H1 (cell line): ENCODE measurements at regions not wholly inside any gene's neighbourhood (a gene's known extent, or its start where the extent isn't known, plus 50 kb on each side); places are given as distances from the start of the nearest gene placed in this dataset.
"Not testable (repeated sequence)": the region's sequence is repeated elsewhere in the genome, so short reads cannot be mapped to it uniquely, and the experiment has no call there.

ENCODE experiments used
- EP300 ChIP-seq, 2 experiments: IDR thresholded peaks; 1 replicate in 1 of 2; 2 replicates in 1 of 2; pipeline ENCODE4 v1.6.1; 2011 to 2012; ENCODE audit warnings: low read depth in 2 of 2, low read length in 2 of 2, mild to moderate bottlenecking in 2 of 2, borderline replicate concordance in 1 of 2, inconsistent platforms in 1 of 2, moderate library complexity in 1 of 2
- EZH2 ChIP-seq: fragments of 200-600 bp; sonication (generic); IDR thresholded peaks from 2 replicates; pipeline ENCODE4 v1.7.1; 2012; ENCODE audit warnings: low read depth, mild to moderate bottlenecking, moderate library complexity, low read length, inconsistent platforms; ENCODE audit not compliant: severe bottlenecking
- KDM1A ChIP-seq: fragments of 200-600, 300-600 bp; sonication (generic); IDR thresholded peaks from 2 replicates; pipeline ENCODE4 v1.7.1; 2016; ENCODE audit warnings: mild to moderate bottlenecking, low read length, borderline replicate concordance
- KDM5A ChIP-seq: fragments of 200-600 bp; IDR thresholded peaks from 2 replicates; pipeline ENCODE4 v1.7.1; 2012; ENCODE audit warnings: mild to moderate bottlenecking, low read length, inconsistent platforms, mixed read lengths
- POLR2A ChIP-seq, 2 experiments: IDR thresholded peaks; 1 replicate in 1 of 2; 2 replicates in 1 of 2; pipeline ENCODE4 v1.6.1; 2011; ENCODE audit warnings: low read depth in 2 of 2, low read length in 2 of 2, mild to moderate bottlenecking in 2 of 2; ENCODE audit errors: control extremely low read depth in 1 of 2
- POLR2AphosphoS5 ChIP-seq: IDR thresholded peaks from 2 replicates; pipeline ENCODE4 v1.6.1; 2011; ENCODE audit warnings: low read depth, low read length
- RAD21 ChIP-seq, 2 experiments: IDR thresholded peaks in 1 of 2; conservative IDR thresholded peaks in 1 of 2; 2 replicates each; pipeline ENCODE4 v1.6.1; 2011; ENCODE audit warnings: low read depth in 2 of 2, low read length in 2 of 2, improper control_type of control experiment in 1 of 2, inconsistent platforms in 1 of 2, mild to moderate bottlenecking in 1 of 2, moderate library complexity in 1 of 2
- TBP ChIP-seq: IDR thresholded peaks from 2 replicates; pipeline ENCODE4 v1.6.1; 2011; ENCODE audit warnings: low read depth, low read length, improper control_type of control experiment
- TEAD4 ChIP-seq: IDR thresholded peaks from 2 replicates; pipeline ENCODE4 v1.6.1; 2012; ENCODE audit warnings: low read depth, low read length, inconsistent platforms, mixed read lengths
- YY1 ChIP-seq: IDR thresholded peaks from 2 replicates; pipeline ENCODE4 v1.6.1; 2011; ENCODE audit warnings: low read depth, mild to moderate bottlenecking, low read length
- TF ChIP-seq, protein P1 (sequence below), 3 experiments: IDR thresholded peaks; 1 replicate in 2 of 3; 2 replicates in 1 of 3; pipeline versions ENCODE4 v1.5.1 to v1.6.1; 2011; ENCODE audit warnings: low read length in 3 of 3, mild to moderate bottlenecking in 3 of 3, inconsistent platforms in 2 of 3, low read depth in 1 of 3, moderate library complexity in 1 of 3; ENCODE audit not compliant: insufficient read depth in 1 of 3; ENCODE audit errors: control extremely low read depth in 1 of 3
- TF ChIP-seq, protein P2 (sequence below): IDR thresholded peaks from 2 replicates; pipeline ENCODE4 v1.6.1; 2012; ENCODE audit warnings: inconsistent platforms

GRCh38 chr4:188740172-188740571 is 600.9 kb downstream of the TRIML1 start:
- TF ChIP-seq, protein P1, sequence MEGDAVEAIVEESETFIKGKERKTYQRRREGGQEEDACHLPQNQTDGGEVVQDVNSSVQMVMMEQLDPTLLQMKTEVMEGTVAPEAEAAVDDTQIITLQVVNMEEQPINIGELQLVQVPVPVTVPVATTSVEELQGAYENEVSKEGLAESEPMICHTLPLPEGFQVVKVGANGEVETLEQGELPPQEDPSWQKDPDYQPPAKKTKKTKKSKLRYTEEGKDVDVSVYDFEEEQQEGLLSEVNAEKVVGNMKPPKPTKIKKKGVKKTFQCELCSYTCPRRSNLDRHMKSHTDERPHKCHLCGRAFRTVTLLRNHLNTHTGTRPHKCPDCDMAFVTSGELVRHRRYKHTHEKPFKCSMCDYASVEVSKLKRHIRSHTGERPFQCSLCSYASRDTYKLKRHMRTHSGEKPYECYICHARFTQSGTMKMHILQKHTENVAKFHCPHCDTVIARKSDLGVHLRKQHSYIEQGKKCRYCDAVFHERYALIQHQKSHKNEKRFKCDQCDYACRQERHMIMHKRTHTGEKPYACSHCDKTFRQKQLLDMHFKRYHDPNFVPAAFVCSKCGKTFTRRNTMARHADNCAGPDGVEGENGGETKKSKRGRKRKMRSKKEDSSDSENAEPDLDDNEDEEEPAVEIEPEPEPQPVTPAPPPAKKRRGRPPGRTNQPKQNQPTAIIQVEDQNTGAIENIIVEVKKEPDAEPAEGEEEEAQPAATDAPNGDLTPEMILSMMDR (IDR thresholded peaks at IDR 0.05; ENCODE audit: control extremely low read depth in 1 of 3, insufficient read depth in 1 of 3, low read depth in 1 of 3, low read length in 3 of 3) = not testable (repeated sequence)
- TF ChIP-seq POLR2A (IDR thresholded peaks at IDR 0.05; ENCODE audit: control extremely low read depth in 1 of 2, low read depth in 2 of 2, low read length in 2 of 2); KDM5A; POLR2AphosphoS5; EZH2; RAD21 (IDR thresholded peaks at IDR 0.05 in 1 of 2, conservative IDR thresholded peaks at IDR 0.05 in 1 of 2; ENCODE audit: low read depth in 2 of 2, low read length in 2 of 2); EP300 (IDR thresholded peaks at IDR 0.05; ENCODE audit: borderline replicate concordance in 1 of 2, low read depth in 2 of 2, low read length in 2 of 2); KDM1A; TEAD4; TBP; YY1: not testable (repeated sequence)
- TF ChIP-seq, protein P2, sequence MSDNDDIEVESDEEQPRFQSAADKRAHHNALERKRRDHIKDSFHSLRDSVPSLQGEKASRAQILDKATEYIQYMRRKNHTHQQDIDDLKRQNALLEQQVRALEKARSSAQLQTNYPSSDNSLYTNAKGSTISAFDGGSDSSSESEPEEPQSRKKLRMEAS = not testable (repeated sequence)
